ENCODE measurements at regions not wholly inside any gene's neighbourhood (a gene's known extent, or its start where the extent isn't known, plus 50 kb on each side); places are given as distances from the start of the nearest gene placed in this dataset.

DNA sequence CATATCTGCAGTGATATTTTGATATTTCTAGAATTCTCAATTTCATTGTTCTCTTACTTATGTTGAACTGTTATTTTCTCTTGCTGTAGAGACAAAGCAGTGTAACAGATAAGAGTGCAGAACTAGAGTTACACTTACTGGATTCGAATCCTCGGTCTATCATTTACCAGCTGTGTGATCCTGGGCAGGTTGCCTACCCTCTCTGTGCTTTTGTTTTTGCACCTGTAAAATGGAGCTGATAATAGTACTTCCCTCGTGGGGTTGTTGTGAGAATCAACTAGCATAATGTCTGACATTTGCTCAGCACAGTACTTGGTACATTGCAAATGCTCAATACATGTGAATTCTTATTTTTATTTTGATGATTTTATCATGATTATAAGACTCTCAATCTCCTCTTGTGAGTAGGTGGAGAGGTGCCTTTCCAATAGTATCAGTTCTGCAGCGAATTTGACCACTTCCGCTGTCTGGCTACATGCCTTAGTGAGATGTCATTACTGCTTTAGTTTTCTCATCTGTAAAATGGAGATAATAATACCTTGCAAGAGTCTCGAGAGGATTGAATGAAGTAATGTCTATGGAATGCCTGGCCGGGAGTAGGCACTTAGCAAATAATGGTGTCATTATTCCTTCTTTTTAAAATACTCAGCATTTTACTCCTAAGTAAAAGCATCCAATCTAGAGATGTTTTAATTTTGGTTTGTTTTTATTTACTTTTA lies 312.2 kb upstream of the MAF start:
- TF ChIP-seq, protein P1, sequence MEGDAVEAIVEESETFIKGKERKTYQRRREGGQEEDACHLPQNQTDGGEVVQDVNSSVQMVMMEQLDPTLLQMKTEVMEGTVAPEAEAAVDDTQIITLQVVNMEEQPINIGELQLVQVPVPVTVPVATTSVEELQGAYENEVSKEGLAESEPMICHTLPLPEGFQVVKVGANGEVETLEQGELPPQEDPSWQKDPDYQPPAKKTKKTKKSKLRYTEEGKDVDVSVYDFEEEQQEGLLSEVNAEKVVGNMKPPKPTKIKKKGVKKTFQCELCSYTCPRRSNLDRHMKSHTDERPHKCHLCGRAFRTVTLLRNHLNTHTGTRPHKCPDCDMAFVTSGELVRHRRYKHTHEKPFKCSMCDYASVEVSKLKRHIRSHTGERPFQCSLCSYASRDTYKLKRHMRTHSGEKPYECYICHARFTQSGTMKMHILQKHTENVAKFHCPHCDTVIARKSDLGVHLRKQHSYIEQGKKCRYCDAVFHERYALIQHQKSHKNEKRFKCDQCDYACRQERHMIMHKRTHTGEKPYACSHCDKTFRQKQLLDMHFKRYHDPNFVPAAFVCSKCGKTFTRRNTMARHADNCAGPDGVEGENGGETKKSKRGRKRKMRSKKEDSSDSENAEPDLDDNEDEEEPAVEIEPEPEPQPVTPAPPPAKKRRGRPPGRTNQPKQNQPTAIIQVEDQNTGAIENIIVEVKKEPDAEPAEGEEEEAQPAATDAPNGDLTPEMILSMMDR (IDR thresholded peaks at IDR 0.05): no peak
- TF ChIP-seq POLR2A (IDR thresholded peaks at IDR 0.05): no peak
- no peak for TF ChIP-seq EP300 (IDR thresholded peaks at IDR 0.05)
